ENCODE measurements at regions not wholly inside any gene's neighbourhood (a gene's known extent, or its start where the extent isn't known, plus 50 kb on each side); places are given as distances from the start of the nearest gene placed in this dataset.

DNA sequence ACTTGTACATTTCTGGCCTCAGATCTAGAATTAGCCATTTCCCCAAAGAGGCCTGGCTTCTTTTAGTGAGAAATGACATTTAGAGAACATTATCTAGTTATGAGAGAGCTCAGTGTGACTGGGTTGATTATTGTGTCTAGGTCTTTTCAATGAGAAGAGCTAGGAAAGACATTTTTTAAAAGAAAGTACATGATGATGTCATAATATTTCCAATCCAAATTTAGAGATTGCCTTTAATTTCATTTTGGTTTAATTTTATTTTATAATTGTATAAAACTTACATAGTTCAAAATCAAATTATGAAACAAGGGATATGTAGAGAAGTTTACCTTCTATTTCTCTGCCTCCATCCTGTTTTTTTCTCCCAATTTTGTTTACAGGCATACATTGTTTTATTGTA lies 354.9 kb downstream of the TMEM135 start:
- H2AFZ ChIP-seq (ENCODE audit: low read depth, low read length) = no peak overlapping the region
- H3K9me3 ChIP-seq (ENCODE audit: insufficient read depth, low read length) = no peaks in the 10 kb centered on the region
- no peak overlapping the region for H3K4me3 ChIP-seq (ENCODE audit: low read length)
- no peaks in the 10 kb centered on the region for H3K27me3 ChIP-seq (ENCODE audit: low read depth, low read length)
- no peak overlapping the region for H3K9ac ChIP-seq (ENCODE audit: low read length)
- H3K4me1 ChIP-seq (ENCODE audit: low read length) = no peaks in the 10 kb centered on the region
- no peaks in the 10 kb centered on the region for H4K20me1 ChIP-seq (ENCODE audit: insufficient read depth, low read length)
- no peak overlapping the region for H3K4me2 ChIP-seq (ENCODE audit: low read length)
- no peaks in the 10 kb centered on the region for H3K36me3 ChIP-seq (replicated peaks; ENCODE audit: low read depth, low read length)
- H3K79me2 ChIP-seq (ENCODE audit: low read length) = no peaks in the 10 kb centered on the region
- no peak overlapping the region for H3K27ac ChIP-seq (ENCODE audit: low read length)
- no peak for TF ChIP-seq EZH2phosphoT487 (IDR thresholded peaks at IDR 0.05; ENCODE audit: low read depth)
- TF ChIP-seq, protein P1, sequence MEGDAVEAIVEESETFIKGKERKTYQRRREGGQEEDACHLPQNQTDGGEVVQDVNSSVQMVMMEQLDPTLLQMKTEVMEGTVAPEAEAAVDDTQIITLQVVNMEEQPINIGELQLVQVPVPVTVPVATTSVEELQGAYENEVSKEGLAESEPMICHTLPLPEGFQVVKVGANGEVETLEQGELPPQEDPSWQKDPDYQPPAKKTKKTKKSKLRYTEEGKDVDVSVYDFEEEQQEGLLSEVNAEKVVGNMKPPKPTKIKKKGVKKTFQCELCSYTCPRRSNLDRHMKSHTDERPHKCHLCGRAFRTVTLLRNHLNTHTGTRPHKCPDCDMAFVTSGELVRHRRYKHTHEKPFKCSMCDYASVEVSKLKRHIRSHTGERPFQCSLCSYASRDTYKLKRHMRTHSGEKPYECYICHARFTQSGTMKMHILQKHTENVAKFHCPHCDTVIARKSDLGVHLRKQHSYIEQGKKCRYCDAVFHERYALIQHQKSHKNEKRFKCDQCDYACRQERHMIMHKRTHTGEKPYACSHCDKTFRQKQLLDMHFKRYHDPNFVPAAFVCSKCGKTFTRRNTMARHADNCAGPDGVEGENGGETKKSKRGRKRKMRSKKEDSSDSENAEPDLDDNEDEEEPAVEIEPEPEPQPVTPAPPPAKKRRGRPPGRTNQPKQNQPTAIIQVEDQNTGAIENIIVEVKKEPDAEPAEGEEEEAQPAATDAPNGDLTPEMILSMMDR (IDR thresholded peaks at IDR 0.05; ENCODE audit: low read depth, low read length) = no peak

DNA sequence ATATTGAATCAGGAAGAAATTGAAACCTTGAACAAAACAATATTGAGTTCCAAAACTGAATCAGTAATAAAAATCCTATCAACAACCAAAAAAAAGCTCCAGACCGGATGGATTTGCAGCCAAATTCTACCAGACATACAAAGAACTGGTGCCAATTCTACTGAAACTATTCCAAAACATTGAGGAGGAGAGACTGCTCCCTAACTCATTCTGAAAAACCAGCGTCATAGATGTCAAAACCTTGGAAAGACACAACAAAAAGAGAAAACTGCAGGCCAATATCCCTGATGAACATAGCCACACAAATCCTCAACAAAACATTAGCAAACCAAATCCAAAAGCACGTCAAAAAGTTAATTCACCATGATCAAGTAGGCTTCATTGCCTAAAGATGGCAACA lies 353.8 kb downstream of the TMEM135 start:
- Histone ChIP-seq H3K4me2 (ENCODE audit: low read length) (no peak overlapping the region), H3K27ac (ENCODE audit: low read length) (no peak overlapping the region), H3K27me3 (ENCODE audit: low read depth, low read length) (no peaks in the 10 kb centered on the region), H4K20me1 (ENCODE audit: insufficient read depth, low read length) (no peaks in the 10 kb centered on the region), H3K9ac (ENCODE audit: low read length) (no peak overlapping the region), H3K4me3 (ENCODE audit: low read length) (no peak overlapping the region), H3K4me1 (ENCODE audit: low read length) (no peaks in the 10 kb centered on the region), H3K36me3 (replicated peaks; ENCODE audit: low read depth, low read length) (no peaks in the 10 kb centered on the region), H3K79me2 (ENCODE audit: low read length) (no peaks in the 10 kb centered on the region), H3K9me3 (ENCODE audit: insufficient read depth, low read length) (no peaks in the 10 kb centered on the region), H2AFZ (ENCODE audit: low read depth, low read length) (no peak overlapping the region)
- no peak for TF ChIP-seq EZH2phosphoT487 (IDR thresholded peaks at IDR 0.05; ENCODE audit: low read depth)
- TF ChIP-seq, protein P1 (IDR thresholded peaks at IDR 0.05; ENCODE audit: low read depth, low read length) = no peak

DNA sequence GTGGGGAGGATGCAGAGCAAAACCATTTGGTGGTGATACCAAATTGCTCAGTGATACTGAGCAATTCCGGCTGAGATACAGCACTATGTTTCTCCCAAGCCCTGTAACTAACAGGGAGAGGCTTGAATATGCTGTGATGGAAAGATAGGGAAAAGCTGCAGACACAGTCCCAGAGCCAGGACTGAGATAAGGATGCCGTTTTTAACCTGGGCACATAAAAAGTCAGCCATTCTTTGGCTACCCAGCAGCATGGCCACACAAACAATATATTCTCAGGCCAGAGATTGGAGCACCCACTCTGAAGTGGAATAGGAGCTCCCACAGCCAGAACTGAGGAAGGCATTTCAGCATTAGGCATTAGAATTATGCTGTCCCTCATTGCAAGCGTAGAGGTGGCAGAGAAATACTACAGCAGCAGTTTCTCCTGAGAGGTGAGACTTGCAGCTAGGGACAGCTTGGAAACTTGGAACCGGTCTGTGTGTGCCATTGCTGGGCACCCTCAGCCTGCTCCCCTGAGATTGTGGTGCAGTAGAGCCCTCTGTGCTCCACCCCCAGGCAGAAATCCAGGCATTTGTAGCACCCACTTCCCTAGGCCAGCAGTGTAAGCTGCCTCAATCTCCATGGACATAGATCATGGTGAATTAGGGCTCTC lies 346.5 kb downstream of the TMEM135 start:
- Histone ChIP-seq H3K27ac (ENCODE audit: low read length) (no peak overlapping the region), H3K79me2 (ENCODE audit: low read length) (no peaks in the 10 kb centered on the region), H3K4me2 (ENCODE audit: low read length) (no peak overlapping the region), H3K9ac (ENCODE audit: low read length) (no peak overlapping the region), H4K20me1 (ENCODE audit: insufficient read depth, low read length) (no peaks in the 10 kb centered on the region), H3K36me3 (replicated peaks; ENCODE audit: low read depth, low read length) (peaks cover 8% of the 10 kb centered on the region), H3K9me3 (ENCODE audit: insufficient read depth, low read length) (0 out of 2 replicates have a peak, but pooled peaks cover 5% of the 10 kb centered on the region), H3K4me1 (ENCODE audit: low read length) (no peaks in the 10 kb centered on the region), H3K4me3 (ENCODE audit: low read length) (no peak overlapping the region), H3K27me3 (ENCODE audit: low read depth, low read length) (no peaks in the 10 kb centered on the region), H2AFZ (ENCODE audit: low read depth, low read length) (no peak overlapping the region)
- no peak for TF ChIP-seq EZH2phosphoT487 (IDR thresholded peaks at IDR 0.05; ENCODE audit: low read depth)
- TF ChIP-seq, protein P1 (IDR thresholded peaks at IDR 0.05; ENCODE audit: low read depth, low read length) = no peak

DNA sequence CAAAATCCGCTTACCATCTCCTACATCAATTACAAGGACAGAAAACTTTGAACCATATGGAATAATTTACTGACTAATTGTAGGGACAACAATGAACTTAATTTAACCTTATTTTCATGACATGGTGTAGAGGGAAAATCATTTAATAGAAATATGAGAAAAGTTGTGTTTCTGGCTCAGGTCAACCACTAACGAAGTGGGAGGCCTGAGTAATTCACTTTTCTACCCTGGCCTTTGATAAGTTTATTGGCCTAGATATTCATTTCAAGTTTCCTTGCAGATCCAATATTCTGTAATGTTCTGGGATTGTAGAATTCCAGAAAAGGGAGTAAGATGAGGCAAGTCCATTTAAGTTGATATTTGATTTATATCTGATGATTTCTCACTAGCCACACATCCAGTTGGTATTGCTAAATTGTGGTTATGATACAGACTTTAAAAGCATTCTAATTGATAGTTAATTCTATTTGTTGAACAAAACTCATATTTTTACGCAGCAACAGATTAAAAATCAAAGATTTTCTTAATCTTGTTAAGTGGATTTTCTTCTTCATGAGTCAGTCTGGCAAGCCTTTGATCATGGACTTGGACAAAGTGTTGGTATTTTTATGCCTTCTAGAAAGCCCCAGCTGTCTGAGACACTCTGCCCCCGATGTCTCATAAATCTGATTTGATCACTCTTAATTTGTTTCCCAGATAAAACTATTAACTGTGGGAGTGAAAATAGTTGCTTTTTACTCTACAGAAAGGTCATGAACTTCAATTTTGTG lies 336.5 kb downstream of the TMEM135 start:
- TF ChIP-seq EZH2phosphoT487 (IDR thresholded peaks at IDR 0.05; ENCODE audit: low read depth) = no peak
- TF ChIP-seq, protein P1 (IDR thresholded peaks at IDR 0.05; ENCODE audit: low read depth, low read length) = no peak
- Histone ChIP-seq H3K4me2 (ENCODE audit: low read length) (no peak overlapping the region), H3K9ac (ENCODE audit: low read length) (no peak overlapping the region), H2AFZ (ENCODE audit: low read depth, low read length) (no peak overlapping the region), H3K4me1 (ENCODE audit: low read length) (no peaks in the 10 kb centered on the region), H3K27me3 (ENCODE audit: low read depth, low read length) (no peaks in the 10 kb centered on the region), H4K20me1 (ENCODE audit: insufficient read depth, low read length) (no peaks in the 10 kb centered on the region), H3K4me3 (ENCODE audit: low read length) (no peak overlapping the region), H3K27ac (ENCODE audit: low read length) (no peak overlapping the region), H3K79me2 (ENCODE audit: low read length) (no peaks in the 10 kb centered on the region), H3K9me3 (ENCODE audit: insufficient read depth, low read length) (no peaks in the 10 kb centered on the region), H3K36me3 (replicated peaks; ENCODE audit: low read depth, low read length) (peaks cover 6% of the 10 kb centered on the region)
